H7 (cell line): ENCODE measurements at regions not wholly inside any gene's neighbourhood (a gene's known extent, or its start where the extent isn't known, plus 50 kb on each side); places are given as distances from the start of the nearest gene placed in this dataset.
A peak's percentile ranks its signal among the peaks of the same experiment; 100 is the strongest.
"Not testable (repeated sequence)": the region's sequence is repeated elsewhere in the genome, so short reads cannot be mapped to it uniquely, and the experiment has no call there.

Experiments
- DNase-seq: peaks from one replicate; pipeline ENCODE4 v3.0.0; 2012
- H3K27me3 ChIP-seq: 2 replicates; pipeline ENCODE4 v1.6.0; 2011; ENCODE audit warnings: mild to moderate bottlenecking, low read length; ENCODE audit not compliant: control insufficient read depth, insufficient read depth
- H3K36me3 ChIP-seq: replicated peaks from 2 replicates; pipeline ENCODE4 v1.5.1; 2011; ENCODE audit warnings: low read length; ENCODE audit not compliant: control insufficient read depth, insufficient read depth
- H3K4me3 ChIP-seq: 2 replicates; pipeline ENCODE4 v1.5.1; 2011; ENCODE audit warnings: low read depth, mild to moderate bottlenecking, control low read depth, low read length, moderate library complexity; ENCODE audit not compliant: insufficient read depth

GRCh38 chr12:94916663-94917062 lies 86.8 kb downstream of the NDUFA12 start:
- no peak for DNase-seq

DNA sequence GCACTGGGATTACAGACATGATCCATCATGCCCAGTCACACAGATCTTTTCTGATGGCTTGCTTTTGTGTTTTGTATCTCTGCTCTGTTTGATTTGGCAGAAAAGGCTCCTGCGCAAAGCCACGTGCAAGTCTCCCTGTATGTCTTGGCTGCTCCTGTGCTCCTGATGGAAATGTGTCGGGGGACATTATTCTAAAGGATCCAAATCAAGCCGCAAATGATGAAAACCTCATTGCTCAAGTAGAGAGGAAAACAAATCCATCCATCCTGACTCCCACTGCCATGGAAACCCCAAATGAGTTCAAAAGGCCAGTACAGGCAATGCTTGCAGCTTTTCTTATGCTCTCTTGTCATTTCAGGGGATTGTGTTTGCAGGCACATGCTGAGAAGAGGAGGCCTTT lies 93.8 kb downstream of the NDUFA12 start:
- Histone ChIP-seq H3K27me3 (no peaks in the 10 kb centered on the region), H3K4me3 (no peak overlapping the region), H3K36me3 (no peaks in the 10 kb centered on the region)
- peak; percentile 13 for DNase-seq

More at GRCh38 chr12:94916663-94917062, 86.8 kb downstream of the NDUFA12 start:
- H3K27me3 ChIP-seq: no peaks in the 10 kb centered on the region
- no peak overlapping the region for H3K4me3 ChIP-seq
- no peaks in the 10 kb centered on the region for H3K36me3 ChIP-seq

DNA sequence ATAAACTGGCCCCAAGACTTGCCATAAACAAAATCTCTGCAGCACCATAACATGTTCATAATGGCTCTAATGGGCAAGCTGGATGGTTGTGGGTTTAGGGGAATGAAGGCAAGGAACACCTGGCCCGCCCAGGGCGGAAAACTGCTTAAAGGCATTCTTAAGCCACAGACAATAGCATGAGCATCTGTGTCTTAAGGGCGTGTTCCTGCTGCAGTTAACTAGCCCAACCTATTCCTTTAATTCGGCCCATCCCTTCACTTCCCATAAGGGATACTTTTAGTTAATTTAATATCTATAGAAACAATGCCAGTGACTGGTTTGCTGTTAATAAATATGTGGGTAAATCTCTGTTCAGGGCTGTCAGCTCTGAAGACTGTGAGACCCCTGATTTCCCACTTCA lies 97.7 kb downstream of the NDUFA12 start:
- H3K4me3 ChIP-seq, H3K27me3 ChIP-seq, DNase-seq, H3K36me3 ChIP-seq: not testable (repeated sequence)

GRCh38 chr12:94900496-94900895 lies 103.0 kb downstream of the NDUFA12 start:
- Histone ChIP-seq H3K4me3 (no peak overlapping the region), H3K36me3 (no peaks in the 10 kb centered on the region), H3K27me3 (no peaks in the 10 kb centered on the region)
- no peak for DNase-seq

- Histone ChIP-seq H3K36me3 (no peaks in the 10 kb centered on the region), H3K27me3 (no peaks in the 10 kb centered on the region), H3K4me3 (no peak overlapping the region)
- peak; percentile 29 for DNase-seq
These were observed 105.1 kb downstream of the NDUFA12 start for GRCh38 chr12:94898388-94898787.

- Histone ChIP-seq H3K4me3 (no peak overlapping the region), H3K36me3 (no peaks in the 10 kb centered on the region), H3K27me3 (no peaks in the 10 kb centered on the region)
- DNase-seq: no peak
These were observed 110.8 kb downstream of the NDUFA12 start for GRCh38 chr12:94892544-94893267.

- no peak for DNase-seq
- H3K4me3 ChIP-seq: no peak overlapping the region
- no peaks in the 10 kb centered on the region for H3K36me3 ChIP-seq
- no peaks in the 10 kb centered on the region for H3K27me3 ChIP-seq
These were observed 113.9 kb downstream of the NDUFA12 start for GRCh38 chr12:94889445-94890210.

DNA sequence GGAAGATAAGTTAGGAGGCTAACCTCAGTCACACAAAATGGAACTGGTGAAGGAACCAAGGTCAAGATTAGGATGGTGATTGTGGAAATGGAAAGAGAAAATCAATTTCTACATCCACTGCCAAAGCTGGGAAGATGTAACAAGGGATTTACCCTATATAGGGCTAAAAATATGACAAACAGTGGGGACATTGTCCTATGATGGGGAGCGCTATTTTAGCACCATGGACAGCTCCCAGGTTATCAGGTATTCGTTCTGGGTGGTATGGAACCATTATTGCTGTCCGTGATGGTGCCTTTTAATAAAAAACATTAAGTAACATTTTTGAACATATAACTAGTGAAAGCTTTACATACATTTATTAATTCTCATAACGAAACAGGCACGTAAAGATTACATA lies 124.0 kb downstream of the NDUFA12 start:
- Histone ChIP-seq H3K36me3 (no peaks in the 10 kb centered on the region), H3K27me3 (peaks cover 14% of the 10 kb centered on the region), H3K4me3 (no peak overlapping the region)
- DNase-seq: peak; percentile 35

DNA sequence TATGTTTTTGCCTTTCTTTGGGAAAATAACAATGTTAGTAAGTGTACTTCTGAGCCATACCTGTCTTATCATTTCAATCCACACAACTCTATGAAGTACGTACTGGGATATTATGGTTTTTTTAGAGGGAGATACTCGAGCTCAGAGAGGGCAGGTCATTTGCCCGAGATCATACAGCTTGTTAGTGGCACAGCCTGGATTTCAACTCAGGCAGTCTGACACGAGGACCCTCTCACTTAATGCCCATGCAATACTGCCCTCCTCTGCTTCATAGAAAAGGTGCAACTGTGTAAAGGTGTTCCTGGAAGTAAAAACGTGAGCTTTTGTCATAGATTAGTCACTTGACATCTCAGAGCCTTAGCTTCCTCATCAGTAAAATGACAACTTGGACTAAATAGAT lies 128.0 kb downstream of the NDUFA12 start:
- Histone ChIP-seq H3K4me3 (no peak overlapping the region), H3K27me3 (peaks cover 45% of the 10 kb centered on the region), H3K36me3 (no peaks in the 10 kb centered on the region)
- peak; percentile 49 for DNase-seq

DNA sequence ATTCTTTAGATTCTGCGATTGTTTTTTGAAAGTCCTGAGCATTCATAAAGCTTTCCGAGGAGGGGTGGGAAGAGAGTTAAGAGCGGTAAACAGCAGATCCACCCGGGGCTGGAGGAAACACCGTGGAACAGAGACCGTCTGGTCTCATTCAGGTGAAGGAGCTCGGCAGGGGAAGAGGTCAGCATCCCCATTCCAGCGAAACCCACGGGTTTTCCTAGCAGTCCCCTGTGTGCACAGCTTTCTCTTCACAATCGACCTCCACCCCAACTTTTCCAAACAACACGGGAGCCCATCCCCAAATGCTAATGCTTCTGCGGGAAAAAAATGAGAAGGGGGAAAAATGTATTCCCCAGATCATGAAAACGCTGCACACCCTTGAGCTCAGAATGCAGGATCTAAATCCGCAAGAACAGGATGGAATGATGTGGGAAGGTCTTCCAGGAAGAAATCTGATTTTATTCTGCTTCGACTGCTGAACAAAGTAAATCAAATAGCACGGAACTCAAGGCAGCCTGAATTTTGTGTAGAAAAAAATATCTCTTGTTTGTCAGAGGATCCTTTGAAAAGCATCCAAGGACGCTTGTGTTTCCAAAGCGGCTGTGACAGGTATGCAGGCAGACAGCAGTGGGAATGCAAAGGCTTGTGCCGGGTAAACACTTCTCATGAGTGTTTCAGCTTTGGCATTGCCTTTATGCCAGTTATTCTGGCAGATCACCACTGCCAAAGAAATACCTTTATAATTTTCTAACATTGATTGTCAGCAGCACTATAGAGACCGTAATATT lies 128.8 kb downstream of the NDUFA12 start:
- Histone ChIP-seq H3K4me3 (peak overlapping the region; percentile 54; the same call in 1 of the 2 replicates), H3K27me3 (peaks cover 45% of the 10 kb centered on the region), H3K36me3 (no peaks in the 10 kb centered on the region)
- peak; percentile 21 for DNase-seq

GRCh38 chr12:94873734-94874517 lies 129.6 kb downstream of the NDUFA12 start:
- Histone ChIP-seq H3K36me3 (no peaks in the 10 kb centered on the region), H3K4me3 (peak overlapping the region; percentile 54), H3K27me3 (peaks cover 45% of the 10 kb centered on the region)
- DNase-seq: peak; percentile 92

- peaks cover 45% of the 10 kb centered on the region for H3K27me3 ChIP-seq
- peak overlapping the region; percentile 54 for H3K4me3 ChIP-seq
- no peaks in the 10 kb centered on the region for H3K36me3 ChIP-seq
- peak; percentile 80 for DNase-seq
These were observed 130.3 kb downstream of the NDUFA12 start for GRCh38 chr12:94872971-94873733.

DNA sequence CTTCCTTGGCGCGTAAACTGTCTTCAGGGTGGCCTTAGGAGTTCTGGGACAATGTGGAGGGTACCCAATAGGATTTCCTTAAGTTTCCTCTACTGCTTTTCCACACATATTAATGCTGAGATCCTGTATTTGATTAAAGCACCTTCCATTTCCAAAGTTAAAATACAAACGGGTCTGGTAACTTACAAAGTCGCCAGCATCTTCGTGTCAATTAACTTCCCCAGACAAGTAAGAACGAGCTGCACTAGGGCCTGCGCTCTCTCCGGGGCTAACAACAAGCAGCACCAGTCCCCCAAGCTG lies 130.9 kb downstream of the NDUFA12 start:
- Histone ChIP-seq H3K4me3 (peak overlapping the region; percentile 54), H3K27me3 (peaks cover 45% of the 10 kb centered on the region), H3K36me3 (no peaks in the 10 kb centered on the region)
- no peak for DNase-seq
